ENCODE measurements at regions not wholly inside any gene's neighbourhood (a gene's known extent, or its start where the extent isn't known, plus 50 kb on each side); places are given as distances from the start of the nearest gene placed in this dataset.

DNA sequence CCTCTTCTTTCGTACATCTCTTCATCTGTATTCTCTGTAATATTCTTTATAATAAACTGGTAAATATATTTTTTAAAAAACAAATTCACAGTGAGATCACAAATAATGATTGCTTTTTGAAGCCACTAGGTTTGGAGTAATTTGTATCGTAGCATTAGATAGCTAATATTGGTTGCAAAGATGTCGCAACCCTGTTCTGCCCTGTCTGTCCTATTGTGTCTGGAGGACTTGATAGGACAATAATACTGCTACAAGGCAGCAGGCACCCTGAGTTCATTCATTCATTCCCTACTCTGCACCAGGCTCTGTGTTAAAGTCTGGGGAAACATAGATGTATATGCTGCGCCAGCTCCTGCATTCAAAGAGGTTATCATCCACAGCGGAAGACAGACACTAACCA, 206.7 kb upstream of the KLF4 start:
- no peaks in the 10 kb centered on the region for H3K9me3 ChIP-seq (ENCODE audit: control insufficient read depth in 3 of 3, low read length in 3 of 3)
- no peak overlapping the region for H3K27ac ChIP-seq (ENCODE audit: low read depth, low read length)

DNA sequence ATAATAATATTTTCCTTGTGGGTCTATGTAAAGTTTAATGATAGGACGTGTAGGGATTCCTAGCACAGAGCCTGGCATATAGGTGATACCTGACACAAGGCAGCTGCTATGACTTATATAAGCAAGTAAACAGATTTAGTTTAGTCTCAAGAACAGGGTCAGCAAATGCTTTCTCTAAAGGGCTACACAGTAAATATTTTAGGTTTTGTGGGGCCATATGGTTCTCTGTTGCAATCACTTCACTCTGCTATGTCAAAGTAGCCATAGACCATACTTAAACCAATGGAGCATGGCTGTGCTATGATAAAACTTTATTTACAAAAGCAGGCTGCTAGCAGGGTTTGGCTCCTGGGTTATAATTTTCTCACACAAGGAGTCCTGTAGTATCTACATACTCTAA, 204.8 kb upstream of the KLF4 start:
- Histone ChIP-seq H3K27ac (ENCODE audit: low read depth, low read length) (no peak overlapping the region), H3K4me1 (ENCODE audit: control insufficient read depth in 3 of 3, insufficient read depth in 3 of 3, low read length in 3 of 3) (peaks cover 0 to 2% (median 0%) of the 10 kb centered on the region in 3 donors), H3K9ac (ENCODE audit: low read depth in 1 of 3, low read length in 3 of 3) (no peak overlapping the region), H3K9me3 (ENCODE audit: control insufficient read depth in 3 of 3, low read length in 3 of 3) (peaks cover 0 to under 1% (median 0%) of the 10 kb centered on the region in 3 donors), H3K36me3 (ENCODE audit: control insufficient read depth in 3 of 3, insufficient read depth in 3 of 3, low read length in 3 of 3) (no peaks in the 10 kb centered on the region), H3K4me3 (ENCODE audit: low read length in 3 of 3) (no peak overlapping the region), H3K27me3 (ENCODE audit: control insufficient read depth in 3 of 3, insufficient read depth in 3 of 3, low read length in 3 of 3) (no peaks in the 10 kb centered on the region)

More for the DNA sequence above, 206.7 kb upstream of the KLF4 start:
- H3K4me1 ChIP-seq (ENCODE audit: control insufficient read depth in 3 of 3, insufficient read depth in 3 of 3, low read length in 3 of 3): peaks cover 2 to 9% (median 3%) of the 10 kb centered on the region in 3 donors
- H3K36me3 ChIP-seq (ENCODE audit: control insufficient read depth in 3 of 3, insufficient read depth in 3 of 3, low read length in 3 of 3): no peaks in the 10 kb centered on the region
- H3K27me3 ChIP-seq (ENCODE audit: control insufficient read depth in 3 of 3, insufficient read depth in 3 of 3, low read length in 3 of 3): no peaks in the 10 kb centered on the region
- H3K9ac ChIP-seq (ENCODE audit: low read depth in 1 of 3, low read length in 3 of 3): no peak overlapping the region
- H3K4me3 ChIP-seq (ENCODE audit: low read length in 3 of 3): no peak overlapping the region

DNA sequence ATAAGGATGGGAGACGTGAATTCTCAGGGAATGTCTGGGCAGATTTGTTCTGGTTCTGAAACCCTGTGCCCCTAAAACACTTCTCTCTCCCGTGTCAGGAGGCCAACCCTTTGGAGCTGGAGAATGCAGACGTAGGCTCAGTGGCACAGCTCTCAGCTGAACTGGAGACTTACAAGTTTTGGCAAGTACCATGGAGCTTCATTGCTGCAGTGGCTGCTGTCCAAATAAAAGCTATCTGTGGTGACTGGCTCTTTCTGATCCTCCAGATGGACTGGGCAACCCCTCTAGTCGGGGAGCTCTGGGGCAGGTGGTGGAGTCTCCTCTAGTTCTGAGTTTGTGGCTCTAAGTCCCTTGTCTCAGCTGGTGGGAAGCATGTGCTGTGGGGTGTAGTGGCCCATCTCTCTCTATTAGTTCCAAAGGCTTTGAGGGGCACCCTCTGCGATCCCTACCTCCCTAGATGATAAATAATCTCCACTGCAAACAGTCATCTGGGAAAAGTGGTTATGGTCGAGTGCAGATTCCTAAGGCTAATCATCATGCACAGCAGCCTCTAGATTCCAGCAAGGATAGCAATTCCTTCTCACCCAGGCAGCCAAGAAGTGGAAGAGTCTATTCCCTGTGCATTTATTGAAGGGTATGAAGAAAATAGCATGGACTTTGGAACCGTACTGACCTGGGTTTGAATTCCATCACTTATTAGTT, 204.2 kb upstream of the KLF4 start:
- H3K27ac ChIP-seq (ENCODE audit: low read depth, low read length): no peak overlapping the region
- H3K9me3 ChIP-seq (ENCODE audit: control insufficient read depth in 3 of 3, low read length in 3 of 3): peaks cover 0 to 4% (median 0%) of the 10 kb centered on the region in 3 donors
- no peak overlapping the region for H3K9ac ChIP-seq (ENCODE audit: low read depth in 1 of 3, low read length in 3 of 3)
- H3K36me3 ChIP-seq (ENCODE audit: control insufficient read depth in 3 of 3, insufficient read depth in 3 of 3, low read length in 3 of 3): no peaks in the 10 kb centered on the region
- H3K27me3 ChIP-seq (ENCODE audit: control insufficient read depth in 3 of 3, insufficient read depth in 3 of 3, low read length in 3 of 3): no peaks in the 10 kb centered on the region
- H3K4me3 ChIP-seq (ENCODE audit: low read length in 3 of 3): no peak overlapping the region
- H3K4me1 ChIP-seq (ENCODE audit: control insufficient read depth in 3 of 3, insufficient read depth in 3 of 3, low read length in 3 of 3): peaks cover 0 to 2% (median 0%) of the 10 kb centered on the region in 3 donors

DNA sequence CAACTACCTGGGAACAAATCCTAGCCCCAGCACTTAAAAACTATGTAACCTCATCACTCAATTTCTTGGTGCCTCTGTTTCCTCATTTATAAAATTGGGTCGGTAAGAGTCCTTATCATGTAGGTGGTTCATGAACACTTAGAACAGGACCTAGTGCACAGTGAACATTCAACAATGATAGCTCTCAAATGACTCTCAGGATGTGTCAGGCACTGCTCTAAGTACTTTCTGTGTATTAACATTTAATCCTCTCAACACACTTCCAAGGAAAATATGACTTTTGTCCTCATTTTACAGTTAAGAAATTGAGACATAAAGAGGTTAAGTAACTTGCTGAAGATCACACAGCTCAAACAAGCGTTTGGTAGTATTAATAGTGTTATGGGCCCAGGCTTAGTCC, 202.1 kb upstream of the KLF4 start:
- no peaks in the 10 kb centered on the region for H3K27me3 ChIP-seq (ENCODE audit: control insufficient read depth in 3 of 3, insufficient read depth in 3 of 3, low read length in 3 of 3)
- peaks cover 0 to 4% (median 0%) of the 10 kb centered on the region in 3 donors for H3K9me3 ChIP-seq (ENCODE audit: control insufficient read depth in 3 of 3, low read length in 3 of 3)
- no peak overlapping the region for H3K27ac ChIP-seq (ENCODE audit: low read depth, low read length)
- peaks cover 0 to 2% (median 0%) of the 10 kb centered on the region in 3 donors for H3K4me1 ChIP-seq (ENCODE audit: control insufficient read depth in 3 of 3, insufficient read depth in 3 of 3, low read length in 3 of 3)
- no peak overlapping the region for H3K9ac ChIP-seq (ENCODE audit: low read depth in 1 of 3, low read length in 3 of 3)
- H3K4me3 ChIP-seq (ENCODE audit: low read length in 3 of 3): no peak overlapping the region
- H3K36me3 ChIP-seq (ENCODE audit: control insufficient read depth in 3 of 3, insufficient read depth in 3 of 3, low read length in 3 of 3): no peaks in the 10 kb centered on the region

DNA sequence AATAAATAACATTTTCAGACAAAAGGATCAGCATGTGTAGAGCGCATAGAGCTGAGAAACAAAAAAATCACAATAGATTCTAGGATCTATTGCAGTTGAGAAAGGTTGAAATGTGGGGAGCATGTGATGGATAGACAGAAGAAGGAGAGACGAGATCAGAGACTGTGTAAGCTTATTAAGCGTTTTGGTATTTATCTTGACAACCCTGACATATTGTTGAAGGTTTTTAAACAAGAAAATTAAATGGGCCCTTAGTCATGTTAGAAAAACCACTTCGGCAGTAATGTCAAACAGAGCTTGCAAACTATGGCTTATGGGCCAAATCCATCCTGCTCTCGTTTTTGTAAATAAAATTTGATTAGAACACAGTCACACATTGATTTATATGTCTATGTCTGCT, 200.5 kb upstream of the KLF4 start:
- no peaks in the 10 kb centered on the region for H3K27me3 ChIP-seq (ENCODE audit: control insufficient read depth in 3 of 3, insufficient read depth in 3 of 3, low read length in 3 of 3)
- H3K9me3 ChIP-seq (ENCODE audit: control insufficient read depth in 3 of 3, low read length in 3 of 3): peaks cover 0 to 4% (median 0%) of the 10 kb centered on the region in 3 donors
- no peak overlapping the region for H3K9ac ChIP-seq (ENCODE audit: low read depth in 1 of 3, low read length in 3 of 3)
- no peak overlapping the region for H3K4me3 ChIP-seq (ENCODE audit: low read length in 3 of 3)
- no peak overlapping the region for H3K27ac ChIP-seq (ENCODE audit: low read depth, low read length)
- peaks cover 0 to 7% (median 2%) of the 10 kb centered on the region in 3 donors for H3K4me1 ChIP-seq (ENCODE audit: control insufficient read depth in 3 of 3, insufficient read depth in 3 of 3, low read length in 3 of 3)
- no peaks in the 10 kb centered on the region for H3K36me3 ChIP-seq (ENCODE audit: control insufficient read depth in 3 of 3, insufficient read depth in 3 of 3, low read length in 3 of 3)

DNA sequence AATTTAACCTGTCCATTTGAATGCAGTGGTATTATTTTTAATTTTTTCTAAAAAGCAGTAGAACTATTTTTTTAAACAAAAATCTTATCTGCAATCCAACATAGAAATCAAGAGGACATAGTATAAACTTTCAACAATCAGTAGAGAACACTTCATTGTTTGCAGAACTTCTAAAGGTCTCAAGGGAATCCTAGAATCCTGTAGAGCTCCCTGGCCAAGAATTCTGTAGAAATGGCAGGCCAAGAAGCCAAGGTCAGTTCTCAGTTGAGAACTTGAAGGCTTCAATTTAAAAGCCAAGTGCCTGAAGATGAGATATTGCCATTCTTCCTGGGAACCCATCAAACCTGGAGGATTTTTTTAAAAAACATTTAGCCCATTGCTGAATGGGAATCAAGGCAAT, 199.2 kb upstream of the KLF4 start:
- H3K4me1 ChIP-seq (ENCODE audit: control insufficient read depth in 3 of 3, insufficient read depth in 3 of 3, low read length in 3 of 3): peaks cover 0 to 7% (median 2%) of the 10 kb centered on the region in 3 donors
- no peak overlapping the region for H3K4me3 ChIP-seq (ENCODE audit: low read length in 3 of 3)
- no peaks in the 10 kb centered on the region for H3K27me3 ChIP-seq (ENCODE audit: control insufficient read depth in 3 of 3, insufficient read depth in 3 of 3, low read length in 3 of 3)
- H3K36me3 ChIP-seq (ENCODE audit: control insufficient read depth in 3 of 3, insufficient read depth in 3 of 3, low read length in 3 of 3): no peaks in the 10 kb centered on the region
- H3K9ac ChIP-seq (ENCODE audit: low read depth in 1 of 3, low read length in 3 of 3): no peak overlapping the region
- peaks cover 0 to 4% (median 0%) of the 10 kb centered on the region in 3 donors for H3K9me3 ChIP-seq (ENCODE audit: control insufficient read depth in 3 of 3, low read length in 3 of 3)
- no peak overlapping the region for H3K27ac ChIP-seq (ENCODE audit: low read depth, low read length)

DNA sequence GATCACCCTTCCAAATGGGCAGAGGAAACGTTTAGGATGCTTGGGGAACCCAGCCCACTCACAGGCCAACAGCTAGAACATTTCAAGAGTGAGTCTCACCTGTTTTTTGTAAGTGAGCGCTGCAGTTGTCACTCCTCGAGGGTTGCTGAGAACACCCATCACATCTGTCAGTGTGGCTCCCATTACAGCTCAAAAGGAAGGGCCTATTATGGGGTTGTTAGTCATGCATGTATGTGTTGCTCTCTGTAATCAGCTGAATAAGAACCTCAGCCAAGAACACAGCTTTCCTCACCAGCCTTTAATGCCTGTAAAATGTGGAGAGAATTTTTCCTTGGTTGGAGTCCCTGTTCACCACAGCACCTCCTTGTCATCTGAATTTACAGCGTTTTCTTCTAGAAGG, 196.3 kb upstream of the KLF4 start:
- no peak overlapping the region for H3K9ac ChIP-seq (ENCODE audit: low read depth in 1 of 3, low read length in 3 of 3)
- H3K4me3 ChIP-seq (ENCODE audit: low read length in 3 of 3): no peak overlapping the region
- peak overlapping the region; percentile 59 for H3K27ac ChIP-seq (ENCODE audit: low read depth, low read length)
- peaks cover 0 to 7% (median 0%) of the 10 kb centered on the region in 3 donors for H3K4me1 ChIP-seq (ENCODE audit: control insufficient read depth in 3 of 3, insufficient read depth in 3 of 3, low read length in 3 of 3)
- no peaks in the 10 kb centered on the region for H3K36me3 ChIP-seq (ENCODE audit: control insufficient read depth in 3 of 3, insufficient read depth in 3 of 3, low read length in 3 of 3)
- peaks cover 0 to 4% (median 0%) of the 10 kb centered on the region in 3 donors for H3K9me3 ChIP-seq (ENCODE audit: control insufficient read depth in 3 of 3, low read length in 3 of 3)
- no peaks in the 10 kb centered on the region for H3K27me3 ChIP-seq (ENCODE audit: control insufficient read depth in 3 of 3, insufficient read depth in 3 of 3, low read length in 3 of 3)

DNA sequence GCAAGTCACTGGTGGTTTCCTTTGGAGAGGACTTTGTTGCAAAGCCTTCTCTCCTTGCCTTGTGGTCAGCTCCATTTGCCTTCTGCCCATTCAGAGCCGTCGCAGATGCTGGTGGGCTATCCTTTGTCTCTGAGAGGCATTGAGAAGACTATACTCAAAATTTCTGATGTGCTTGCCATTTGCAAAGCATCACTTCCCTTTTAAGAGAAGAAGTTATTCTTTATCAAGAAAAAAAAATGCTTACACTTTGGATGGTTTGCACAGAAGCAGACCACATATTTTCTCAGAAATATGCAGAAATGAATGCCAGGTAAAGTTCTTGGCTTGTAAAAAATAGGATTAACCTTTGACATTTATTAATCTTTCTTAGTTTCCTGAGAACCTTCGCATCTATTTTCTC, 195.8 kb upstream of the KLF4 start:
- H3K36me3 ChIP-seq (ENCODE audit: control insufficient read depth in 3 of 3, insufficient read depth in 3 of 3, low read length in 3 of 3): no peaks in the 10 kb centered on the region
- H3K27me3 ChIP-seq (ENCODE audit: control insufficient read depth in 3 of 3, insufficient read depth in 3 of 3, low read length in 3 of 3): no peaks in the 10 kb centered on the region
- no peak overlapping the region for H3K9ac ChIP-seq (ENCODE audit: low read depth in 1 of 3, low read length in 3 of 3)
- H3K9me3 ChIP-seq (ENCODE audit: control insufficient read depth in 3 of 3, low read length in 3 of 3): peaks cover 0 to 4% (median 0%) of the 10 kb centered on the region in 3 donors
- peaks cover 0 to 7% (median 0%) of the 10 kb centered on the region in 3 donors for H3K4me1 ChIP-seq (ENCODE audit: control insufficient read depth in 3 of 3, insufficient read depth in 3 of 3, low read length in 3 of 3)
- peak overlapping the region; percentile 59 for H3K27ac ChIP-seq (ENCODE audit: low read depth, low read length)
- no peak overlapping the region for H3K4me3 ChIP-seq (ENCODE audit: low read length in 3 of 3)

DNA sequence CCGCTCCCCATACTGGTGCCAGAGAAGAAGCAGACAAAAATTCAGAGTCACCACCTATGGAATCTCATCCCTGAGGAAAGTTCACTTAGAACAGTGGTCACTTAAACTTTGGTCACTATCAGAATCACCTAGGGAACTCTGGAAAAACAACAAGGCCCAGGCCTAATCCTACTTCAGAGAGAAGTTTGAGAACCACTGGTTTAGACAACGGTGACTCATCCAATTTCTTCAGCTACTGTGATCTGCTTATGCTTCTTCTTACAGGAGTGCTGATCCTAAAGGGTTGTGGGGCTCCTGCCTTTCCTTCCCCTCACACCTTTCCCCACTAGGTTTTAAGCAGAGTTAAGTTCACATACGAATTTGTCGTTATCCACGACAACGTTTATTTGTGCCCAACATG, 194.7 kb upstream of the KLF4 start:
- Histone ChIP-seq H3K27me3 (ENCODE audit: control insufficient read depth in 3 of 3, insufficient read depth in 3 of 3, low read length in 3 of 3) (no peaks in the 10 kb centered on the region), H3K4me1 (ENCODE audit: control insufficient read depth in 3 of 3, insufficient read depth in 3 of 3, low read length in 3 of 3) (peaks cover 0 to 7% (median 0%) of the 10 kb centered on the region in 3 donors), H3K9me3 (ENCODE audit: control insufficient read depth in 3 of 3, low read length in 3 of 3) (peaks cover 0 to 2% (median 0%) of the 10 kb centered on the region in 3 donors), H3K9ac (ENCODE audit: low read depth in 1 of 3, low read length in 3 of 3) (no peak overlapping the region), H3K4me3 (ENCODE audit: low read length in 3 of 3) (no peak overlapping the region), H3K36me3 (ENCODE audit: control insufficient read depth in 3 of 3, insufficient read depth in 3 of 3, low read length in 3 of 3) (no peaks in the 10 kb centered on the region), H3K27ac (ENCODE audit: low read depth, low read length) (no peak overlapping the region)

DNA sequence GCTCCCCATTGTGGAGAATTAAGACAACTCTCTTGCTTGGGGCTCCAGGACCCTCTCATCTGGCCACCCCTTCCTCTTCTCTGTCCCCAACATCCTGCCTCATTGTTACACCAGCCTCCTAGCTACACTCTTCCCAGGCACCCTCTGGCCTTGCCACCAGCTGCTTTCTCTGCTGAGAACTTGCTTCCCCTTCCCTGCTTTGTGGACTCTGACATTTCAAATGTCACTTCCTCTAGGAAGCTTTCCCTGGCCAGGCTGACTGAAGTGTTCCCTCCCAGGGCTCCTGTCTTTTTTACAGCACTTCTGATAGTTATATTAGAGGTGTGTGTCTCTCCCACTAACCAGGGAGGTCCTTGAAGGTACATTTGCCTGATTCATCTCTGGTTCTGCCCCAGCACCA, 194.0 kb upstream of the KLF4 start:
- Histone ChIP-seq H3K36me3 (ENCODE audit: control insufficient read depth in 3 of 3, insufficient read depth in 3 of 3, low read length in 3 of 3) (no peaks in the 10 kb centered on the region), H3K4me3 (ENCODE audit: low read length in 3 of 3) (no peak overlapping the region), H3K4me1 (ENCODE audit: control insufficient read depth in 3 of 3, insufficient read depth in 3 of 3, low read length in 3 of 3) (peaks cover 0 to 7% (median 0%) of the 10 kb centered on the region in 3 donors), H3K9ac (ENCODE audit: low read depth in 1 of 3, low read length in 3 of 3) (no peak overlapping the region), H3K27ac (ENCODE audit: low read depth, low read length) (no peak overlapping the region), H3K9me3 (ENCODE audit: control insufficient read depth in 3 of 3, low read length in 3 of 3) (no peaks in the 10 kb centered on the region), H3K27me3 (ENCODE audit: control insufficient read depth in 3 of 3, insufficient read depth in 3 of 3, low read length in 3 of 3) (no peaks in the 10 kb centered on the region)
